HG02623 (cell line): ENCODE measurements at regions not wholly inside any gene's neighbourhood (a gene's known extent, or its start where the extent isn't known, plus 50 kb on each side); places are given as distances from the start of the nearest gene placed in this dataset.

Experiments
- ATAC-seq: cut with Tn5 transposase; IDR thresholded peaks from one replicate; pipeline ENCODE4 v1.9.1; 2021; ENCODE audit warnings: moderate library complexity; ENCODE audit not compliant: unreplicated experiment

DNA sequence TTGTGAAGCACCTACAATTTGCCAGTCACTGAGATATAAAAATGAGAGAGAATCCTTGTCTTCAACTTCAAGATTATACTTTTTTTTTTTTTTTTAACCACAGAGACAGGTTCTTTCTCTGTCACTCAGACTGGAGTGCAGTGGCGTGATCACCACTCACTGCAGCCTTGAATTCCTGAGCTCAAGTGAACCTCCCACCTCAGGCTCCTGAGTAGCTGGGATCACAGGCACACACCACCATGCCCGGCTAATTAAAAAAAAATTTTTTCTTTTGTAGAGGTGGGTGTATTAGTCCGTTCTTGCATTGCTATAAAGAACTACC, 51.6 kb upstream of the PMEPA1 start:
- ATAC-seq: no peak

GRCh38 chr20:57760698-57761412, 51.0 kb upstream of the PMEPA1 start:
- no peak for ATAC-seq

- no peak for ATAC-seq
Measured at GRCh38 chr20:57759724-57760123, 49.9 kb upstream of the PMEPA1 start.
